WTC11 (cell line): ENCODE measurements at regions not wholly inside any gene's neighbourhood (a gene's known extent, or its start where the extent isn't known, plus 50 kb on each side); places are given as distances from the start of the nearest gene placed in this dataset.

Source experiments
- ATAC-seq: fragments of 200-7000 bp; cut with Tn5 transposase; 2 replicates; pipeline ENCODE4 v1.10.0; 2021; ENCODE audit warnings: mild to moderate bottlenecking, moderate library complexity
- CTCF ChIA-PET: fragments of 300-600 bp; sonication (Branson Sonifier 250); formaldehyde crosslinking; loops from one replicate; lab custom pipeline; 2021; ENCODE audit warnings: antibody characterized with exemption; lab: Charles Lee
- POLR2A ChIA-PET: fragments of 350-600 bp; sonication (Branson Sonifier 250); formaldehyde crosslinking; loops from one replicate; lab custom pipeline; 2021; ENCODE audit warnings: antibody characterized with exemption; lab: Charles Lee
- DNase-seq: peaks from one replicate; pipeline ENCODE4 v3.0.0; 2021; ENCODE audit warnings: low spot score
- H3K27ac Mint-ChIP-seq: 2 replicates; pipeline ENCODE4 v1.8.0; 2021; ENCODE audit warnings: mixed read lengths
- H3K27me3 Mint-ChIP-seq: 2 replicates; pipeline ENCODE4 v1.8.0; 2021; ENCODE audit warnings: low read depth, mild to moderate bottlenecking, moderate library complexity, mixed read lengths
- H3K36me3 Mint-ChIP-seq: 2 replicates; pipeline ENCODE4 v1.8.0; 2021; ENCODE audit warnings: mixed read lengths
- H3K4me1 Mint-ChIP-seq: 2 replicates; pipeline ENCODE4 v1.8.0; 2022; ENCODE audit warnings: mixed read lengths
- H3K4me3 Mint-ChIP-seq: 2 replicates; pipeline ENCODE4 v1.8.0; 2021; ENCODE audit warnings: mild to moderate bottlenecking, moderate library complexity, mixed read lengths
- H3K9me3 Mint-ChIP-seq: 2 replicates; pipeline ENCODE4 v1.8.0; 2021; ENCODE audit warnings: mixed read lengths
- ATF2 ChIP-seq: sonication (generic); formaldehyde crosslinking; IDR thresholded peaks from 2 replicates; pipeline ENCODE4 v1.8.1; 2022; ENCODE audit warnings: low read depth, missing genetic modification reagents, borderline replicate concordance
- ATF6 ChIP-seq: sonication (generic); formaldehyde crosslinking; IDR thresholded peaks from 2 replicates; pipeline ENCODE4 v1.8.1; 2023; ENCODE audit warnings: mild to moderate bottlenecking, missing genetic modification reagents
- CREB1 ChIP-seq: sonication (generic); formaldehyde crosslinking; IDR thresholded peaks from 2 replicates; pipeline ENCODE4 v1.8.0; 2023; ENCODE audit warnings: mild to moderate bottlenecking, missing genetic modification reagents
- CREM ChIP-seq: sonication (generic); formaldehyde crosslinking; IDR thresholded peaks from 2 replicates; pipeline ENCODE4 v1.8.1; 2022; ENCODE audit warnings: mild to moderate bottlenecking, missing genetic modification reagents, moderate library complexity
- ELF4 ChIP-seq: sonication (generic); formaldehyde crosslinking; IDR thresholded peaks from 2 replicates; pipeline ENCODE4 v1.8.1; 2022; ENCODE audit warnings: low read depth, mild to moderate bottlenecking, moderate library complexity, missing genetic modification reagents
- GABPB1 ChIP-seq: sonication (generic); formaldehyde crosslinking; IDR thresholded peaks from 2 replicates; pipeline ENCODE4 v1.8.1; 2023; ENCODE audit warnings: mild to moderate bottlenecking, missing genetic modification reagents
- HMGXB4 ChIP-seq: sonication (generic); formaldehyde crosslinking; IDR thresholded peaks from 2 replicates; pipeline ENCODE4 v1.8.1; 2023; ENCODE audit warnings: mild to moderate bottlenecking, moderate library complexity, missing genetic modification reagents
- IRF1 ChIP-seq: sonication (generic); formaldehyde crosslinking; IDR thresholded peaks from 2 replicates; pipeline ENCODE4 v1.8.0; 2023; ENCODE audit warnings: missing genetic modification reagents
- IRF2 ChIP-seq: sonication (generic); formaldehyde crosslinking; IDR thresholded peaks from 2 replicates; pipeline ENCODE4 v1.8.0; 2022; ENCODE audit warnings: low read depth, missing genetic modification reagents, borderline replicate concordance
- NR2C2 ChIP-seq: sonication (generic); formaldehyde crosslinking; IDR thresholded peaks from 2 replicates; pipeline ENCODE4 v1.8.0; 2022; ENCODE audit warnings: mild to moderate bottlenecking, missing genetic modification reagents
- RORB ChIP-seq: fragments of 250-450 bp; sonication (Bioruptor Pico); IDR thresholded peaks from 2 replicates; pipeline ENCODE4 v1.9.0; 2021; ENCODE audit warnings: mild to moderate bottlenecking
- SMAD3 ChIP-seq: sonication (generic); formaldehyde crosslinking; IDR thresholded peaks from 2 replicates; pipeline ENCODE4 v1.8.0; 2022; ENCODE audit warnings: missing genetic modification reagents, mild to moderate bottlenecking, borderline replicate concordance
- SMAD4 ChIP-seq: sonication (generic); formaldehyde crosslinking; IDR thresholded peaks from 2 replicates; pipeline ENCODE4 v1.8.0; 2022; ENCODE audit warnings: mild to moderate bottlenecking, missing genetic modification reagents
- ZNF281 ChIP-seq: sonication (generic); formaldehyde crosslinking; IDR thresholded peaks from 2 replicates; pipeline ENCODE4 v1.8.0; 2023; ENCODE audit warnings: mild to moderate bottlenecking, missing genetic modification reagents
- ZNF416 ChIP-seq: fragments of 250-450 bp; sonication (Bioruptor Pico); IDR thresholded peaks from 2 replicates; pipeline ENCODE4 v1.9.0; 2021; ENCODE audit warnings: mild to moderate bottlenecking, inconsistent platforms
- ZNF671 ChIP-seq: fragments of 250-450 bp; sonication (Bioruptor Pico); IDR thresholded peaks from 2 replicates; pipeline ENCODE4 v1.8.0; 2021; ENCODE audit warnings: mild to moderate bottlenecking
- TF ChIP-seq, protein P1 (sequence below): sonication (generic); formaldehyde crosslinking; IDR thresholded peaks from 2 replicates; pipeline ENCODE4 v1.8.0; 2022; ENCODE audit warnings: mild to moderate bottlenecking, missing genetic modification reagents
- TF ChIP-seq, protein P2 (sequence below): sonication (generic); formaldehyde crosslinking; IDR thresholded peaks from 2 replicates; pipeline ENCODE4 v1.8.1; 2022; ENCODE audit warnings: missing genetic modification reagents, borderline replicate concordance
- TF ChIP-seq, protein P3 (sequence below): sonication (generic); formaldehyde crosslinking; IDR thresholded peaks from 2 replicates; pipeline ENCODE4 v1.8.0; 2023; ENCODE audit warnings: missing genetic modification reagents, mild to moderate bottlenecking, borderline replicate concordance

GRCh38 chr11:43034341-43034740 is 277.5 kb upstream of the API5 start (continued):
- TF ChIP-seq IRF2 (CRISPR knock-in tag), result no peak
- no peak for TF ChIP-seq HMGXB4 (CRISPR knock-in tag)
- no peak for TF ChIP-seq ELF4 (CRISPR knock-in tag)
- TF ChIP-seq SMAD4, result no peak
- TF ChIP-seq, protein P1, sequence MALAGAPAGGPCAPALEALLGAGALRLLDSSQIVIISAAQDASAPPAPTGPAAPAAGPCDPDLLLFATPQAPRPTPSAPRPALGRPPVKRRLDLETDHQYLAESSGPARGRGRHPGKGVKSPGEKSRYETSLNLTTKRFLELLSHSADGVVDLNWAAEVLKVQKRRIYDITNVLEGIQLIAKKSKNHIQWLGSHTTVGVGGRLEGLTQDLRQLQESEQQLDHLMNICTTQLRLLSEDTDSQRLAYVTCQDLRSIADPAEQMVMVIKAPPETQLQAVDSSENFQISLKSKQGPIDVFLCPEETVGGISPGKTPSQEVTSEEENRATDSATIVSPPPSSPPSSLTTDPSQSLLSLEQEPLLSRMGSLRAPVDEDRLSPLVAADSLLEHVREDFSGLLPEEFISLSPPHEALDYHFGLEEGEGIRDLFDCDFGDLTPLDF, result no peak
- no peak for TF ChIP-seq GABPB1 (CRISPR knock-in tag)
- TF ChIP-seq CREM, result no peak
- TF ChIP-seq ATF6, result no peak
- no peak for TF ChIP-seq ZNF671 (CRISPR knock-in tag)
- TF ChIP-seq ZNF416 (CRISPR knock-in tag), result no peak

- POLR2A ChIA-PET, result no interaction called here
- CTCF ChIA-PET, result no interaction called here
- ATAC-seq (no peak; the same call in none of the 2 replicates), DNase-seq (no peak)
- H3K36me3 Mint-ChIP-seq, result no peaks in the 10 kb centered on the region
- H3K27me3 Mint-ChIP-seq, result no peaks in the 10 kb centered on the region
- no peak overlapping the region for H3K27ac Mint-ChIP-seq
- no peaks in the 10 kb centered on the region for H3K4me1 Mint-ChIP-seq
- H3K4me3 Mint-ChIP-seq, result no peak overlapping the region
- peaks cover 4% of the 10 kb centered on the region; the same call in 1 of the 2 replicates for H3K9me3 Mint-ChIP-seq
- TF ChIP-seq, protein P2, sequence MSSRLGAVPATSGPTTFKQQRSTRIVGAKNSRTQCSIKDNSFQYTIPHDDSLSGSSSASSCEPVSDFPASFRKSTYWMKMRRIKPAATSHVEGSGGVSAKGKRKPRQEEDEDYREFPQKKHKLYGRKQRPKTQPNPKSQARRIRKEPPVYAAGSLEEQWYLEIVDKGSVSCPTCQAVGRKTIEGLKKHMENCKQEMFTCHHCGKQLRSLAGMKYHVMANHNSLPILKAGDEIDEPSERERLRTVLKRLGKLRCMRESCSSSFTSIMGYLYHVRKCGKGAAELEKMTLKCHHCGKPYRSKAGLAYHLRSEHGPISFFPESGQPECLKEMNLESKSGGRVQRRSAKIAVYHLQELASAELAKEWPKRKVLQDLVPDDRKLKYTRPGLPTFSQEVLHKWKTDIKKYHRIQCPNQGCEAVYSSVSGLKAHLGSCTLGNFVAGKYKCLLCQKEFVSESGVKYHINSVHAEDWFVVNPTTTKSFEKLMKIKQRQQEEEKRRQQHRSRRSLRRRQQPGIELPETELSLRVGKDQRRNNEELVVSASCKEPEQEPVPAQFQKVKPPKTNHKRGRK, result no peak
- no peak for TF ChIP-seq ZNF281 (CRISPR knock-in tag)
- TF ChIP-seq IRF1 (CRISPR knock-in tag), result no peak
- TF ChIP-seq GABPB1 (CRISPR knock-in tag), result no peak
- no peak for TF ChIP-seq RORB
- TF ChIP-seq, protein P3, sequence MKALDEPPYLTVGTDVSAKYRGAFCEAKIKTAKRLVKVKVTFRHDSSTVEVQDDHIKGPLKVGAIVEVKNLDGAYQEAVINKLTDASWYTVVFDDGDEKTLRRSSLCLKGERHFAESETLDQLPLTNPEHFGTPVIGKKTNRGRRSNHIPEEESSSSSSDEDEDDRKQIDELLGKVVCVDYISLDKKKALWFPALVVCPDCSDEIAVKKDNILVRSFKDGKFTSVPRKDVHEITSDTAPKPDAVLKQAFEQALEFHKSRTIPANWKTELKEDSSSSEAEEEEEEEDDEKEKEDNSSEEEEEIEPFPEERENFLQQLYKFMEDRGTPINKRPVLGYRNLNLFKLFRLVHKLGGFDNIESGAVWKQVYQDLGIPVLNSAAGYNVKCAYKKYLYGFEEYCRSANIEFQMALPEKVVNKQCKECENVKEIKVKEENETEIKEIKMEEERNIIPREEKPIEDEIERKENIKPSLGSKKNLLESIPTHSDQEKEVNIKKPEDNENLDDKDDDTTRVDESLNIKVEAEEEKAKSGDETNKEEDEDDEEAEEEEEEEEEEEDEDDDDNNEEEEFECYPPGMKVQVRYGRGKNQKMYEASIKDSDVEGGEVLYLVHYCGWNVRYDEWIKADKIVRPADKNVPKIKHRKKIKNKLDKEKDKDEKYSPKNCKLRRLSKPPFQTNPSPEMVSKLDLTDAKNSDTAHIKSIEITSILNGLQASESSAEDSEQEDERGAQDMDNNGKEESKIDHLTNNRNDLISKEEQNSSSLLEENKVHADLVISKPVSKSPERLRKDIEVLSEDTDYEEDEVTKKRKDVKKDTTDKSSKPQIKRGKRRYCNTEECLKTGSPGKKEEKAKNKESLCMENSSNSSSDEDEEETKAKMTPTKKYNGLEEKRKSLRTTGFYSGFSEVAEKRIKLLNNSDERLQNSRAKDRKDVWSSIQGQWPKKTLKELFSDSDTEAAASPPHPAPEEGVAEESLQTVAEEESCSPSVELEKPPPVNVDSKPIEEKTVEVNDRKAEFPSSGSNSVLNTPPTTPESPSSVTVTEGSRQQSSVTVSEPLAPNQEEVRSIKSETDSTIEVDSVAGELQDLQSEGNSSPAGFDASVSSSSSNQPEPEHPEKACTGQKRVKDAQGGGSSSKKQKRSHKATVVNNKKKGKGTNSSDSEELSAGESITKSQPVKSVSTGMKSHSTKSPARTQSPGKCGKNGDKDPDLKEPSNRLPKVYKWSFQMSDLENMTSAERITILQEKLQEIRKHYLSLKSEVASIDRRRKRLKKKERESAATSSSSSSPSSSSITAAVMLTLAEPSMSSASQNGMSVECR (CRISPR knock-in tag), result no peak
- no peak for TF ChIP-seq HMGXB4 (CRISPR knock-in tag)
- no peak for TF ChIP-seq SMAD3
- TF ChIP-seq NR2C2 (CRISPR knock-in tag), result no peak
- TF ChIP-seq ATF2 (CRISPR knock-in tag), result no peak
- TF ChIP-seq CREB1 (CRISPR knock-in tag), result no peak
Observed at GRCh38 chr11:43035086-43035485, 276.7 kb upstream of the API5 start.
